ENCODE measurements at regions not wholly inside any gene's neighbourhood (a gene's known extent, or its start where the extent isn't known, plus 50 kb on each side); places are given as distances from the start of the nearest gene placed in this dataset.

GRCh38 chr15:66899555-66900350, 165.6 kb upstream of the SMAD3 start:
- TF ChIP-seq CTCF (IDR thresholded peaks at IDR 0.05; ENCODE audit: low read length) = no peak
- TF ChIP-seq EZH2 (IDR thresholded peaks at IDR 0.05; ENCODE audit: borderline replicate concordance, low read length) = no peak
